ENCODE measurements at regions not wholly inside any gene's neighbourhood (a gene's known extent, or its start where the extent isn't known, plus 50 kb on each side); places are given as distances from the start of the nearest gene placed in this dataset.

DNA sequence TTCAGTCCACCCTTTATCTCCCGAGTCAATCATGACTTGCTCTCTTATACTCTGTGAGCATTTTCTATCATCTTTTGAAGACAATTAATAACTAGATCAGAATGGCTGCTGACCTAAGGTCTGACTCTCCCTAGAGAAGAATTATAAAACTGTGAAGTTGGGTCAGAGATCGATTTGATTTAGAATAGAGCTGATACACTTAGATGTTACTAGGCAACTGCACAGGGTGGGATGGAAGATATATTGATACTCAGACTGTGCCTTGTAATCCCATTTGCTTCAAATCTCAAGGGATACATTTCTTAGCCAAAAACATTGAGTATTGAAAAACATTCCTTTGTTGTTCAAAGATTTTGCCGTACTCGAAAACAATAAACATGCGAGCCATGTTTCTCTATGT is 106.0 kb upstream of the NMUR2 start:
- no peak for TF ChIP-seq POLR2A (IDR thresholded peaks at IDR 0.05)
- TF ChIP-seq, protein P1, sequence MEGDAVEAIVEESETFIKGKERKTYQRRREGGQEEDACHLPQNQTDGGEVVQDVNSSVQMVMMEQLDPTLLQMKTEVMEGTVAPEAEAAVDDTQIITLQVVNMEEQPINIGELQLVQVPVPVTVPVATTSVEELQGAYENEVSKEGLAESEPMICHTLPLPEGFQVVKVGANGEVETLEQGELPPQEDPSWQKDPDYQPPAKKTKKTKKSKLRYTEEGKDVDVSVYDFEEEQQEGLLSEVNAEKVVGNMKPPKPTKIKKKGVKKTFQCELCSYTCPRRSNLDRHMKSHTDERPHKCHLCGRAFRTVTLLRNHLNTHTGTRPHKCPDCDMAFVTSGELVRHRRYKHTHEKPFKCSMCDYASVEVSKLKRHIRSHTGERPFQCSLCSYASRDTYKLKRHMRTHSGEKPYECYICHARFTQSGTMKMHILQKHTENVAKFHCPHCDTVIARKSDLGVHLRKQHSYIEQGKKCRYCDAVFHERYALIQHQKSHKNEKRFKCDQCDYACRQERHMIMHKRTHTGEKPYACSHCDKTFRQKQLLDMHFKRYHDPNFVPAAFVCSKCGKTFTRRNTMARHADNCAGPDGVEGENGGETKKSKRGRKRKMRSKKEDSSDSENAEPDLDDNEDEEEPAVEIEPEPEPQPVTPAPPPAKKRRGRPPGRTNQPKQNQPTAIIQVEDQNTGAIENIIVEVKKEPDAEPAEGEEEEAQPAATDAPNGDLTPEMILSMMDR (IDR thresholded peaks at IDR 0.05): no peak
- TF ChIP-seq EP300 (IDR thresholded peaks at IDR 0.05): no peak
